B cell (primary cell): ENCODE measurements at regions not wholly inside any gene's neighbourhood (a gene's known extent, or its start where the extent isn't known, plus 50 kb on each side); places are given as distances from the start of the nearest gene placed in this dataset.

Source experiments
- ATAC-seq: fragments of 200-7000 bp; cut with Tn5 transposase; one replicate; pipeline ENCODE4 v1.10.0; 2021; ENCODE audit warnings: low read depth, mild to moderate bottlenecking, moderate number of reproducible peaks, moderate library complexity
- CTCF ChIA-PET: fragments of 350-600 bp; sonication (Branson Sonifier 250); formaldehyde crosslinking; loops from one replicate; lab custom pipeline; 2021; ENCODE audit warnings: antibody characterized with exemption, inconsistent platforms; lab: Charles Lee
- POLR2A ChIA-PET: fragments of 350-600 bp; sonication (Branson Sonifier 250); formaldehyde crosslinking; loops from one replicate; lab custom pipeline; 2021; ENCODE audit warnings: antibody characterized with exemption; lab: Charles Lee
- DNase-seq: peaks from one replicate; pipeline ENCODE4 v3.0.0; 2013
- H2AFZ ChIP-seq: 2 replicates; pipeline ENCODE4 v1.6.1; 2012; ENCODE audit warnings: mild to moderate bottlenecking, low read depth, low read length; ENCODE audit not compliant: insufficient read depth, poor library complexity, severe bottlenecking
- H3K27ac ChIP-seq, 2 donors: 1 replicate in 1 of 2; 2 replicates in 1 of 2; pipeline ENCODE4 v1.5.1; 2012 to 2013; ENCODE audit warnings: low read length in 2 of 2, mild to moderate bottlenecking in 2 of 2, moderate library complexity in 1 of 2
- H3K27me3 ChIP-seq, 4 experiments: fragments of 200-600 bp in 1 of 4; sonication (generic) in 1 of 4; replicated peaks in 1 of 4; 1 replicate in 2 of 4; 2 replicates in 2 of 4; pipeline versions ENCODE4 v1.6.1 to v1.7.0; 2013 to 2016; ENCODE audit warnings: low read length in 3 of 4, mild to moderate bottlenecking in 2 of 4, mixed read lengths in 1 of 4, moderate library complexity in 1 of 4; ENCODE audit not compliant: insufficient read depth in 4 of 4, control insufficient read depth in 3 of 4; ENCODE audit errors: control extremely low read depth in 1 of 4
- H3K36me3 ChIP-seq, 2 experiments: replicated peaks in 1 of 2; 1 replicate in 1 of 2; 2 replicates in 1 of 2; pipeline versions ENCODE4 v1.6.1 to v1.7.1; 2013; ENCODE audit warnings: low read length in 1 of 2; ENCODE audit not compliant: insufficient read depth in 2 of 2, control insufficient read depth in 1 of 2; ENCODE audit errors: control extremely low read depth in 1 of 2, extremely low read depth in 1 of 2
- H3K4me1 ChIP-seq, 2 donors: fragments of 200-600 bp in 1 of 2; sonication (generic) in 1 of 2; 1 replicate in 1 of 2; 2 replicates in 1 of 2; pipeline versions ENCODE4 v1.5.1 to v1.6.1; 2013 to 2017; ENCODE audit warnings: low read length in 2 of 2; ENCODE audit not compliant: control insufficient read depth in 2 of 2, insufficient read depth in 2 of 2
- H3K4me2 ChIP-seq: replicated peaks from 2 replicates; pipeline ENCODE3; 2012; ENCODE audit warnings: mild to moderate bottlenecking, low read depth, low read length; ENCODE audit not compliant: poor library complexity, severe bottlenecking
- H3K4me3 ChIP-seq, 5 experiments: fragments of 200-600 bp in 1 of 5; sonication (generic) in 1 of 5; 1 replicate in 3 of 5; 2 replicates in 2 of 5; pipeline versions ENCODE4 v1.5.1 to v1.7.0; 2011 to 2016; ENCODE audit warnings: low read length in 4 of 5, mild to moderate bottlenecking in 4 of 5, low read depth in 2 of 5, control low read depth in 1 of 5, moderate library complexity in 1 of 5; ENCODE audit not compliant: insufficient read depth in 1 of 5; ENCODE audit errors: control extremely low read depth in 1 of 5, extremely low read depth in 1 of 5
- H3K79me2 ChIP-seq: fragments of 200-600 bp; sonication (generic); one replicate; pipeline ENCODE4 v1.6.0; 2016; ENCODE audit warnings: low read length; ENCODE audit not compliant: control insufficient read depth, insufficient read depth
- H3K9ac ChIP-seq: fragments of 200-600 bp; sonication (generic); 2 replicates; pipeline ENCODE4 v1.6.1; 2017; ENCODE audit warnings: mild to moderate bottlenecking, low read length, moderate library complexity
- H3K9me3 ChIP-seq, 3 donors: one replicate each; pipeline versions ENCODE4 v1.6.1 to v1.7.1; 2013; ENCODE audit warnings: low read length in 2 of 3; ENCODE audit not compliant: control insufficient read depth in 2 of 3, insufficient read depth in 1 of 3; ENCODE audit errors: control extremely low read depth in 1 of 3
- H4K20me1 ChIP-seq: 2 replicates; pipeline ENCODE4 v1.6.0; 2012; ENCODE audit warnings: mild to moderate bottlenecking, low read length; ENCODE audit not compliant: insufficient read depth, control insufficient read depth, poor library complexity, severe bottlenecking
- H3K27ac Mint-ChIP-seq: one replicate; pipeline ENCODE4 v1.8.0; 2021; ENCODE audit warnings: mixed read lengths
- H3K27me3 Mint-ChIP-seq: one replicate; pipeline ENCODE4 v1.8.0; 2021; ENCODE audit warnings: mixed read lengths
- H3K4me1 Mint-ChIP-seq: one replicate; pipeline ENCODE4 v1.8.0; 2021; ENCODE audit warnings: mixed read lengths
- H3K4me3 Mint-ChIP-seq: one replicate; pipeline ENCODE4 v1.8.0; 2021; ENCODE audit warnings: mixed read lengths
- H3K9me3 Mint-ChIP-seq: one replicate; pipeline ENCODE4 v1.8.0; 2022; ENCODE audit warnings: mixed read lengths; ENCODE audit not compliant: insufficient read depth
- EZH2 ChIP-seq: IDR thresholded peaks from 2 replicates; pipeline ENCODE4 v1.6.1; 2012; ENCODE audit warnings: borderline replicate concordance, low read depth, mild to moderate bottlenecking, moderate library complexity, low read length; ENCODE audit not compliant: insufficient read depth, poor library complexity, severe bottlenecking
- WGBS: methylation state at CpG from one replicate; pipeline ENCODE4 v1.1.5; 2013; ENCODE audit warnings: missing lambda C conversion rate; ENCODE audit not compliant: insufficient coverage; 5-methylcytosine and 5-hydroxymethylcytosine counted together
- intact Hi-C: fragments of 100-400 bp; cut with micrococcal nuclease; formaldehyde crosslinking; loops from one replicate; pipeline ENCODE4 v1.10.0; 2022
- TF ChIP-seq, protein P1 (sequence below): fragments of 200-600 bp; IDR thresholded peaks from one replicate; pipeline ENCODE4 v1.8.0; 2022; ENCODE audit warnings: antibody characterized with exemption, mild to moderate bottlenecking

DNA sequence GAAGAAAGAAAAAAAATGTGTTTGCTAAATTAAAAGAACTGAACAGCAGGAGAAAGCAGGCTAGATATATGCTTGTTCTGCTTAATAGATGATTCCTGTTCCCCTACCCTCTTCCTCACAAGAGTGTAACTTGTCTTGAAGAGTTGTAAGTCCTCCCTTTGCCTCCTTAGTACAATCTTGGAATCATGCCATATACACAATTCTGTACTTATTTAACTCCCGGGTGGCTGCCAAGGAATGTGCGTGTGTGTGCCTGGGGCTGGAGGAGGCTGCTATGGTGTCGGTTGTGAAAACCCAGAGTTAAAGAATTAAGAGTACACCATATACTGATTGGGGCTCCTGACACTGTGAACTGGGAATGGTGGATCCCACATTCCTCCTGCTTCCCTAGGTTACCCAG, 194.2 kb downstream of the SIPA1L2 start:
- TF ChIP-seq, protein P1, sequence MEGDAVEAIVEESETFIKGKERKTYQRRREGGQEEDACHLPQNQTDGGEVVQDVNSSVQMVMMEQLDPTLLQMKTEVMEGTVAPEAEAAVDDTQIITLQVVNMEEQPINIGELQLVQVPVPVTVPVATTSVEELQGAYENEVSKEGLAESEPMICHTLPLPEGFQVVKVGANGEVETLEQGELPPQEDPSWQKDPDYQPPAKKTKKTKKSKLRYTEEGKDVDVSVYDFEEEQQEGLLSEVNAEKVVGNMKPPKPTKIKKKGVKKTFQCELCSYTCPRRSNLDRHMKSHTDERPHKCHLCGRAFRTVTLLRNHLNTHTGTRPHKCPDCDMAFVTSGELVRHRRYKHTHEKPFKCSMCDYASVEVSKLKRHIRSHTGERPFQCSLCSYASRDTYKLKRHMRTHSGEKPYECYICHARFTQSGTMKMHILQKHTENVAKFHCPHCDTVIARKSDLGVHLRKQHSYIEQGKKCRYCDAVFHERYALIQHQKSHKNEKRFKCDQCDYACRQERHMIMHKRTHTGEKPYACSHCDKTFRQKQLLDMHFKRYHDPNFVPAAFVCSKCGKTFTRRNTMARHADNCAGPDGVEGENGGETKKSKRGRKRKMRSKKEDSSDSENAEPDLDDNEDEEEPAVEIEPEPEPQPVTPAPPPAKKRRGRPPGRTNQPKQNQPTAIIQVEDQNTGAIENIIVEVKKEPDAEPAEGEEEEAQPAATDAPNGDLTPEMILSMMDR, result no peak
- no peak for TF ChIP-seq EZH2
- no peak overlapping the region for H3K27ac ChIP-seq
- no CpG with 5 or more reads among the region's 3 CpGs for WGBS
- H3K27me3 ChIP-seq, result no peaks in the 10 kb centered on the region
- no peak overlapping the region for H2AFZ ChIP-seq
- ATAC-seq (no peak), DNase-seq (no peak)
- no peaks in the 10 kb centered on the region for H3K4me1 ChIP-seq
- Mint-ChIP-seq H3K27ac (no peak overlapping the region), H3K4me1 (no peaks in the 10 kb centered on the region), H3K4me3 (no peak overlapping the region), H3K27me3 (no peaks in the 10 kb centered on the region), H3K9me3 (no peaks in the 10 kb centered on the region)
- H3K9me3 ChIP-seq, result no peaks in the 10 kb centered on the region
- H3K9ac ChIP-seq, result no peak overlapping the region
- ChIA-PET POLR2A (no interaction called here), CTCF (no interaction called here)
- H3K4me3 ChIP-seq, result no peak overlapping the region
- H4K20me1 ChIP-seq, result no peaks in the 10 kb centered on the region
- H3K36me3 ChIP-seq, result no peaks in the 10 kb centered on the region
- intact Hi-C loops, result no loop called here
- H3K79me2 ChIP-seq, result no peaks in the 10 kb centered on the region
- no peak overlapping the region for H3K4me2 ChIP-seq

DNA sequence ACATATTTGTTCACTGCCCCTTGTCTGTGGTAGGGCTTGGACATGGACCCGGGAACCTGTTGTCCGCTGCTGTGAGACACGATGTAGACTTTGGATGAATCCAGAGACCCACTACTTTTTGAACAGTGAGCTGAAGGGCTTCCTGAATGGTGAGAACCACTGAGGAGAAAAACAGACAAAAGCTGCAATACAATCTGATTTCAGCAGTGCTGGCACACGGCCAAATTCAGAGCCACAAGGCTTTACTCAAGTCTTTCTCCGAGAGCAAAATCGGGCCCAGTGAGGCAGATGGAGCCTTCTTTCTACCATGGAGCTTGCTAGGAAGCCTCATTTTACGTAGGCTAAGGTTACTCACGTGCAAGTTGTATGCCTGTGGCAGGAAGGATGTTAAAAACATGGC, 197.6 kb downstream of the SIPA1L2 start:
- DNase-seq (no peak), ATAC-seq (no peak)
- intact Hi-C loops, result no loop called here
- H2AFZ ChIP-seq, result no peak overlapping the region
- TF ChIP-seq, protein P1, result no peak
- no peak for TF ChIP-seq EZH2
- no peaks in the 10 kb centered on the region for H3K27me3 ChIP-seq
- Mint-ChIP-seq H3K4me3 (no peak overlapping the region), H3K4me1 (no peaks in the 10 kb centered on the region), H3K27me3 (no peaks in the 10 kb centered on the region), H3K9me3 (no peaks in the 10 kb centered on the region), H3K27ac (no peak overlapping the region)
- H3K4me3 ChIP-seq, result no peak overlapping the region
- H3K9me3 ChIP-seq, result no peaks in the 10 kb centered on the region
- POLR2A ChIA-PET, result no interaction called here
- H3K79me2 ChIP-seq, result no peaks in the 10 kb centered on the region
- no peaks in the 10 kb centered on the region for H4K20me1 ChIP-seq
- H3K36me3 ChIP-seq, result no peaks in the 10 kb centered on the region
- no peaks in the 10 kb centered on the region for H3K4me1 ChIP-seq
- H3K27ac ChIP-seq, result no peak overlapping the region
- 97% methylated on average over 7 of the region's 8 CpGs for WGBS
- no peak overlapping the region for H3K4me2 ChIP-seq
- CTCF ChIA-PET, result no interaction called here
- H3K9ac ChIP-seq, result no peak overlapping the region
